ENCODE measurements at regions not wholly inside any gene's neighbourhood (a gene's known extent, or its start where the extent isn't known, plus 50 kb on each side); places are given as distances from the start of the nearest gene placed in this dataset.

GRCh38 chr6:41471064-41471895 is 74.9 kb upstream of the FOXP4 start:
- TF ChIP-seq, protein P1, sequence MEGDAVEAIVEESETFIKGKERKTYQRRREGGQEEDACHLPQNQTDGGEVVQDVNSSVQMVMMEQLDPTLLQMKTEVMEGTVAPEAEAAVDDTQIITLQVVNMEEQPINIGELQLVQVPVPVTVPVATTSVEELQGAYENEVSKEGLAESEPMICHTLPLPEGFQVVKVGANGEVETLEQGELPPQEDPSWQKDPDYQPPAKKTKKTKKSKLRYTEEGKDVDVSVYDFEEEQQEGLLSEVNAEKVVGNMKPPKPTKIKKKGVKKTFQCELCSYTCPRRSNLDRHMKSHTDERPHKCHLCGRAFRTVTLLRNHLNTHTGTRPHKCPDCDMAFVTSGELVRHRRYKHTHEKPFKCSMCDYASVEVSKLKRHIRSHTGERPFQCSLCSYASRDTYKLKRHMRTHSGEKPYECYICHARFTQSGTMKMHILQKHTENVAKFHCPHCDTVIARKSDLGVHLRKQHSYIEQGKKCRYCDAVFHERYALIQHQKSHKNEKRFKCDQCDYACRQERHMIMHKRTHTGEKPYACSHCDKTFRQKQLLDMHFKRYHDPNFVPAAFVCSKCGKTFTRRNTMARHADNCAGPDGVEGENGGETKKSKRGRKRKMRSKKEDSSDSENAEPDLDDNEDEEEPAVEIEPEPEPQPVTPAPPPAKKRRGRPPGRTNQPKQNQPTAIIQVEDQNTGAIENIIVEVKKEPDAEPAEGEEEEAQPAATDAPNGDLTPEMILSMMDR (IDR thresholded peaks at IDR 0.05) = no peak
- TF ChIP-seq EZH2 (IDR thresholded peaks at IDR 0.05) = no peak
